GM12874 (cell line): ENCODE measurements at regions not wholly inside any gene's neighbourhood (a gene's known extent, or its start where the extent isn't known, plus 50 kb on each side); places are given as distances from the start of the nearest gene placed in this dataset.

Experiments used
- TF ChIP-seq, protein P1 (sequence below): IDR thresholded peaks from 2 replicates; pipeline ENCODE4 v1.5.1; 2011; ENCODE audit warnings: low read depth, mild to moderate bottlenecking, control low read depth, low read length, moderate library complexity; ENCODE audit not compliant: insufficient read depth

DNA sequence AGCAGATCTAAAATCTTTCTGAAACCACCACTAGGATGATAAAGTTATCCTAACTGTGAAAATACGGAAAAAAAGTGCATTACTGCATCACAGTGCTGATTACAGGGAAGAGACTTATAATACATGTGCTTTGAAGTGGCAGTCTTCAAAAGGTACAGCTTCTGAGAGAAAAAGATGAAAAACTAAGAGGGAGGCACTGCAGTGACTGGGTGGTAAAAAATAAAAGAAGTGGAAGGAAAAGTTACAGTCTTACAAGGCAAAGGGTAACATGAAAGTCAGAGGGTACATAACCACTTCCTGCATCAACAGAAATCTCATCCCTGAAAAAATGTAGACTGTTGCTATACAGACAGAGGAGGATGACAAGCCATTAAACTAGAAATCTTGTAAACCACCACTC lies 465.3 kb downstream of the ACTR3B start:
- TF ChIP-seq, protein P1, sequence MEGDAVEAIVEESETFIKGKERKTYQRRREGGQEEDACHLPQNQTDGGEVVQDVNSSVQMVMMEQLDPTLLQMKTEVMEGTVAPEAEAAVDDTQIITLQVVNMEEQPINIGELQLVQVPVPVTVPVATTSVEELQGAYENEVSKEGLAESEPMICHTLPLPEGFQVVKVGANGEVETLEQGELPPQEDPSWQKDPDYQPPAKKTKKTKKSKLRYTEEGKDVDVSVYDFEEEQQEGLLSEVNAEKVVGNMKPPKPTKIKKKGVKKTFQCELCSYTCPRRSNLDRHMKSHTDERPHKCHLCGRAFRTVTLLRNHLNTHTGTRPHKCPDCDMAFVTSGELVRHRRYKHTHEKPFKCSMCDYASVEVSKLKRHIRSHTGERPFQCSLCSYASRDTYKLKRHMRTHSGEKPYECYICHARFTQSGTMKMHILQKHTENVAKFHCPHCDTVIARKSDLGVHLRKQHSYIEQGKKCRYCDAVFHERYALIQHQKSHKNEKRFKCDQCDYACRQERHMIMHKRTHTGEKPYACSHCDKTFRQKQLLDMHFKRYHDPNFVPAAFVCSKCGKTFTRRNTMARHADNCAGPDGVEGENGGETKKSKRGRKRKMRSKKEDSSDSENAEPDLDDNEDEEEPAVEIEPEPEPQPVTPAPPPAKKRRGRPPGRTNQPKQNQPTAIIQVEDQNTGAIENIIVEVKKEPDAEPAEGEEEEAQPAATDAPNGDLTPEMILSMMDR: no peak

DNA sequence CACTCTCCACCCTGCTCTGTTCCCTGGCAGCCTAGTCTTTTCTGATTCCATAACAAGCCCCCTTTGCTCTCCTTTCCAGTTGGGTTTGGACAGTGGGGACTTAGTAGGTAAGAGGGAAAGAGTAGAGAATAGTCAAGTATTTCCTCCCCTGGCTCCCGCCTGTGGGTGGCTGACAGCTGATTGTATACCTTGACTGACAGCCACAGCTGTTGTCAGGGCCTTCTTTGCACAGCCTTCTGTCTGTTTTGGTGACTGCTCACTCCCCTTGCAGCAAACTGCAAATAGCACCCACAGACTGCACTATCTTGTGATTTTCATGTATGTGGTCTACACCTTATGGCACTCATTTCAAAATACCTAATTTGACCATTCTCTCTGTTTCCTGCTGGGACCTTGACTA lies 486.3 kb downstream of the ACTR3B start:
- TF ChIP-seq, protein P1: no peak

DNA sequence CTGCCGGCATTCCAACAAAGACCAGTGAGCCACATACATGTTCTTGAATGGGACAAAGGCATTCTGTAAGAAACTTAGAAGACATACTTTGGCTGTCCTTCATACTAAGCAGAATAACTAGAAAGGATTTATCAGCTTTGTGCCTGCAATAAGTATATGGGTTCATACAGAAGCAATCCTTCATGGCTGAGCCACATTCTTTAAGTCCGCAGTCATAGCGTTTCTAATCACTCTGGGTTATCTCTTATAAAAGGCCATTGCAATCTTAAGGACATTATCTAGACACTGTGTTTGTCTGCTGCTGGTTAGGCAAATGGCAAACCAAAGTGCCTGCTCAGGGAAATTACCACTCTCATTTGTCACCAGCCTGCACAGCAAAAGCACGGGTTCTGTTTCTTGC lies 488.4 kb downstream of the ACTR3B start:
- TF ChIP-seq, protein P1: no peak

DNA sequence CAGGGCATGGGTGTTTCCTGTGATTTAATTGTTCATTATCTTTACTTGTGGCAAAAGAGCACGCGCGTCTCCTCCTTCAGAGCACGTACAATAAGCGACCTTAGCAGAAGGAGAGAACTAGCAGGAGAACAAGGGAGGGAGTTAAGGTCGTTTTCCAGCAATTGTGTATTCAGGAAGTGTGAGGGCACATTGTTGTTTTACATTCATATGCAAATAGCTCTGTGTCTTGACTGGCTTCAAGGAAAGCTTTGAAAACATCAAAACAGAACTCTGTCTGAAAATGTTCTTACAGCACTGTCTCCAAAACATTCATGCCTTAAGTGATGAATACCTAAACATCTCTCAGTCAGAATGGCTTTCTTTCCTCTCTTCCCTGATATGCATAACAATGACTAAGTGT lies 499.1 kb downstream of the ACTR3B start:
- TF ChIP-seq, protein P1: no peak

DNA sequence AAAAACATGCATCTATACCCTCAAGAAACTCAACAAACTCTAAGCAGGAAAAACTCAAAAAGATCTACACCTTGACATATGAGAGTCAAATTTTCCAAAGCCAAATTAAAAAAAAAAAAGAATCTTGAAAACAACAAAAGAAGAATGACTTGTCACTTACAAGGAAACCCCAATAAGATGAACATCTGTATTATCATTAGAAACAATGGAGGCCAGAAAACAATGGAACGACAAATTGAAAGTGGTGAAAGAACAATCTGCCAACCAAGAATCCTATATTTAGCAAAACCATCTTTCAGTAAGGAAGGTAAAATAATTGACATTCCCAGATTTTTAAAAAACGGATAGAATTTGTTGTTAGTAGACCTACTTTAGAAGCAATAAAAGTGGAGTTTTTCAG lies 516.8 kb downstream of the ACTR3B start:
- TF ChIP-seq, protein P1: no peak

DNA sequence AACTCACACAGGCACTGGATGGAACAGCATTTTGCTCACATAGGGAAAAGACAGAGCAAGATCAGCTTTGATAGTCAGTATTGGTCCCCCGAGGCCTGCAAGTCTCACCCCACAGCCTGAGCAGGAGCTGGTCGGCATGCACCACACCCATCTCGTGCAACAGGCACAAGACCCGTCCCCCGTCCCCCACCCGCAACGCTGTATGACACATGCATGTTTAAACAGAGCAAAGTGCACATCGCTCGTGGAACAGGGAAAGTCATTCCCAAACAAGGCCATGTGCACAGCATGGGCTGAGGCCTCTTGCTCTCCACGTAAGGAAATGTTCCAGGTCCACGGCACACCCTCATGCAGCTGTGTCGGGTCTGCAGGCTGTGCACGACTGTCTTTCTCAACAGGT lies 527.2 kb downstream of the ACTR3B start:
- TF ChIP-seq, protein P1: no peak

DNA sequence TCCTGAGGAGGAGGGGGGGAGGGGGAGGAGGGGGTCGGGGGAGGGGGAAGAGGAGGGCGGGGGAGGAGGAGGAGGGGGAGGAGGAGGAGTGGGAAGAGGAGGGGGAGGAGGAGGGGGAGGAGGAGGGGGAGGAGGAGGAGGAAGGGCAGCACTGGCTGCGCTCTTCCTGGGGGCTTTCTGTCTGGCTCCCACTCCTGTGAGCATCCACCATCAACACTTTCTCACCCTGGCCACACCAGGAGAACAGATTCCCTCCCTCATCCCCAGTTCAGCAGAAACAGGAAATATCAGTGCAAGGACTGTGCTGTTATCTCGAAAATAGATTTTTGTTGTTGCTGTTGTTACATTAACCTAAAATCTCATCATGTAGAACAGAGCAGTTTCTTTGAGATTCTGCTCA lies 530.5 kb downstream of the ACTR3B start:
- TF ChIP-seq, protein P1: no peak

DNA sequence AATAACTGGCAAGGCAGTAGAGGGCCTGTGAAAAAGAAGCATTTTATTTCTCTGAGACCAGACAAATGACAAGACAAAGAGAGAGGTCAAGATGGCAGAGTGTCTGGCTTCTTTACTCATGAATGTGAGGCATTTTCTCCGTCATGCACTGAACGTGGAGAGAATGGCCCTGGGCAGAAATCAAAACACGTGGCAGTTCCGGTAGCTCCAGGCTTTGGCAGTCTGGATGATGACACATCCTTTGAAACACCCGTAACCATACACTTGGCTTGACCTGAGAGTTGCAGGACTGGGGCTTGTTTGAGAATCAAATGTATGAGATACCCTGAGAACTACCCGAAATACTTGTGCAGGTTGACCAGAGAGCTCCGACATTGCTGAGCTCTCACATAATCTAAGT lies 537.6 kb downstream of the ACTR3B start:
- TF ChIP-seq, protein P1: no peak
